ENCODE measurements at regions not wholly inside any gene's neighbourhood (a gene's known extent, or its start where the extent isn't known, plus 50 kb on each side); places are given as distances from the start of the nearest gene placed in this dataset.

- no peaks in the 10 kb centered on the region; a peak in 2 of 5 replicates for H3K9me3 Mint-ChIP-seq
- Histone ChIP-seq H3K23ac (ENCODE audit: insufficient read length, low read depth, low read length) (no peak overlapping the region), H3K4me2 (ENCODE audit: insufficient read depth, insufficient read length, low read length) (no peak overlapping the region), H3K4ac (ENCODE audit: low read depth, low read length) (no peak overlapping the region), H2BK120ac (ENCODE audit: low read depth, low read length, poor library complexity, severe bottlenecking) (no peak overlapping the region), H2BK12ac (ENCODE audit: insufficient read length, low read depth, low read length) (no peak overlapping the region), H4K20me1 (ENCODE audit: control insufficient read depth, insufficient read depth, insufficient read length) (no peaks in the 10 kb centered on the region), H3K18ac (ENCODE audit: insufficient read length, low read depth, low read length) (no peak overlapping the region), H2AK5ac (ENCODE audit: insufficient read length, low read length) (no peak overlapping the region), H3K14ac (ENCODE audit: insufficient read depth, low read length) (no peak overlapping the region), H2BK15ac (ENCODE audit: low read depth, low read length) (no peak overlapping the region), H3T11ph (ENCODE audit: low read length) (no peak overlapping the region), H2BK5ac (ENCODE audit: insufficient read length, low read length) (no peak overlapping the region), H3K56ac (ENCODE audit: insufficient read length, low read depth, low read length) (no peak overlapping the region), H3K79me1 (ENCODE audit: insufficient read depth, low read depth, low read length, poor library complexity, severe bottlenecking) (no peaks in the 10 kb centered on the region), H4K5ac (ENCODE audit: insufficient read length, low read depth, low read length) (no peak overlapping the region), H4K91ac (ENCODE audit: insufficient read length, low read depth, low read length) (no peak overlapping the region), H3K9me3 (ENCODE audit: control insufficient read depth, low read depth, low read length) (no peaks in the 10 kb centered on the region), H3K4me1 (ENCODE audit: insufficient read depth, low read length) (no peaks in the 10 kb centered on the region; the same call in 1 of the 2 replicates), H2AFZ (ENCODE audit: low read length) (no peak overlapping the region), H3K79me2 (ENCODE audit: insufficient read depth, low read length) (no peaks in the 10 kb centered on the region), H3K27me3 (ENCODE audit: insufficient read depth, low read length) (no peaks in the 10 kb centered on the region), H3K9ac (ENCODE audit: extremely low read depth, insufficient read length, low read length) (no peak overlapping the region), H3K27ac (ENCODE audit: insufficient read length, low read depth, low read length) (no peak overlapping the region), H3K23me2 (ENCODE audit: insufficient read length, low read depth, low read length, poor library complexity, severe bottlenecking) (no peaks in the 10 kb centered on the region), H4K8ac (replicated peaks; ENCODE audit: insufficient read length, low read depth, low read length) (no peak overlapping the region), H2BK20ac (ENCODE audit: low read depth, low read length, poor library complexity, severe bottlenecking) (no peak overlapping the region)
- no peak for TF ChIP-seq CTCF (conservative IDR thresholded peaks at IDR 0.05)
- peaks cover 0 to 2% (median 0%) of the 10 kb centered on the region in 3 experiments; a peak in 2 of 7 replicates for H3K36me3 Mint-ChIP-seq (ENCODE audit: insufficient read depth in 1 of 3, low read depth in 3 of 3)
- H3K4me3 Mint-ChIP-seq, result no peak overlapping the region
- no CpG with 5 or more reads among the region's 4 CpGs for WGBS (ENCODE audit: extremely low coverage, insufficient read length, low lambda C conversion rate)
- DNase-seq, result no peak
- H3K27me3 Mint-ChIP-seq (ENCODE audit: low read depth), result no peaks in the 10 kb centered on the region
- peaks cover 18% of the 10 kb centered on the region in 2 experiments for H3K4me1 Mint-ChIP-seq
- no peak overlapping the region for H3K27ac Mint-ChIP-seq
These were observed 461.4 kb downstream of the ZNF608 start for GRCh38 chr5:124285071-124285470.
